ENCODE measurements at regions not wholly inside any gene's neighbourhood (a gene's known extent, or its start where the extent isn't known, plus 50 kb on each side); places are given as distances from the start of the nearest gene placed in this dataset.

DNA sequence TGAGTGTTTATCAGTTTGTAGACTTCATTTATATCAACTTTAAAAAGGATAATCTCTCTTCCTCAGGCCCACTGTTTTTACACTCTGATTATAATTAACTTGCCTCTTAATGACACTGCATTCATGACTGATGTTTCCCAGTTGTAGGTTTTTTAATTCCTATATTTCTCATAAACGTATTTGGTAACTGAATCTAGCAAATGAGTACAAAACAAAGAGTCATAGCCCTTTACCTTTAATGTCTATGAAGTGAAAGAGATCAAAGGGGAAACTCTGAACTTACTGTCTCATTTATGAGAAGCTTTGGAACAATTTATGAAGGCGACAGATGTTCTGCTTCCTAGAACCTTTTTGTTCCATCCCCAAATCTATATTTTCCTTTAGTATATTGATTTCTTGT lies 56.6 kb upstream of the ABCA1 start:
- TF ChIP-seq POLR2A (IDR thresholded peaks at IDR 0.05), result no peak
- TF ChIP-seq, protein P1, sequence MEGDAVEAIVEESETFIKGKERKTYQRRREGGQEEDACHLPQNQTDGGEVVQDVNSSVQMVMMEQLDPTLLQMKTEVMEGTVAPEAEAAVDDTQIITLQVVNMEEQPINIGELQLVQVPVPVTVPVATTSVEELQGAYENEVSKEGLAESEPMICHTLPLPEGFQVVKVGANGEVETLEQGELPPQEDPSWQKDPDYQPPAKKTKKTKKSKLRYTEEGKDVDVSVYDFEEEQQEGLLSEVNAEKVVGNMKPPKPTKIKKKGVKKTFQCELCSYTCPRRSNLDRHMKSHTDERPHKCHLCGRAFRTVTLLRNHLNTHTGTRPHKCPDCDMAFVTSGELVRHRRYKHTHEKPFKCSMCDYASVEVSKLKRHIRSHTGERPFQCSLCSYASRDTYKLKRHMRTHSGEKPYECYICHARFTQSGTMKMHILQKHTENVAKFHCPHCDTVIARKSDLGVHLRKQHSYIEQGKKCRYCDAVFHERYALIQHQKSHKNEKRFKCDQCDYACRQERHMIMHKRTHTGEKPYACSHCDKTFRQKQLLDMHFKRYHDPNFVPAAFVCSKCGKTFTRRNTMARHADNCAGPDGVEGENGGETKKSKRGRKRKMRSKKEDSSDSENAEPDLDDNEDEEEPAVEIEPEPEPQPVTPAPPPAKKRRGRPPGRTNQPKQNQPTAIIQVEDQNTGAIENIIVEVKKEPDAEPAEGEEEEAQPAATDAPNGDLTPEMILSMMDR (IDR thresholded peaks at IDR 0.05), result no peak
- no peak for TF ChIP-seq POLR2AphosphoS5 (IDR thresholded peaks at IDR 0.05)
- no peak overlapping the region for H3K4me3 ChIP-seq
- H3K27me3 ChIP-seq, result no peaks in the 10 kb centered on the region
- DNase-seq (ENCODE audit: low spot score in 2 of 2), result no peak
- H3K27ac ChIP-seq, result no peak overlapping the region
- no peaks in the 10 kb centered on the region for H3K9me3 ChIP-seq
- no peaks in the 10 kb centered on the region for H3K36me3 ChIP-seq
- no peaks in the 10 kb centered on the region for H3K4me1 ChIP-seq
- intact Hi-C loops (cut with DNase I; ENCODE audit: low total_unique reads), result no loop called here

DNA sequence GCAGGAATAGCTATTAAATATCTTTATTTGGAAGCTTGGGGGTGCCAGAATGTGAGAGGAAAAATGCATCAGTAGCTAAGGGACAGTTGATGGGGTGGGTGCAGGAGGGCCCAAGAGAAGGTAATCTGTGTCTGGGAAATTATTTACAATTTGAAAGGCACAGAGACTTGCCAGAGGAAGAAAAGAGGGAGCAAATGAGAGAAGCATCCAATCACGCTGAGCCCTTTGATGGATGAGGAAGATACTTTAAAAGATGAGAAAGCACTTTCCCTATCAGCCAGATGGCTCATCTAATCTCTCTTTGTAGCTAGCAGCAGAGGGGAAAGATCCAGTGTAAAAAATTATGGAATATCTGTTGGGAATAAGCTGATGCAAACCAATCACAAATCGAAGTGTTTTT lies 57.0 kb upstream of the ABCA1 start:
- Histone ChIP-seq H3K27ac (no peak overlapping the region), H3K36me3 (no peaks in the 10 kb centered on the region), H3K4me3 (no peak overlapping the region), H3K27me3 (no peaks in the 10 kb centered on the region), H3K9me3 (no peaks in the 10 kb centered on the region), H3K4me1 (no peaks in the 10 kb centered on the region)
- intact Hi-C loops (cut with DNase I; ENCODE audit: low total_unique reads), result no loop called here
- no peak for DNase-seq (ENCODE audit: low spot score in 2 of 2)
- TF ChIP-seq POLR2A (IDR thresholded peaks at IDR 0.05) (no peak), POLR2AphosphoS5 (IDR thresholded peaks at IDR 0.05) (no peak)
- TF ChIP-seq, protein P1 (IDR thresholded peaks at IDR 0.05), result no peak

- DNase-seq (ENCODE audit: low spot score in 2 of 2), result no peak
- TF ChIP-seq POLR2AphosphoS5 (IDR thresholded peaks at IDR 0.05) (no peak), POLR2A (IDR thresholded peaks at IDR 0.05) (no peak)
- TF ChIP-seq, protein P1 (IDR thresholded peaks at IDR 0.05), result no peak
- no peaks in the 10 kb centered on the region for H3K9me3 ChIP-seq
- peaks cover 0 to 5% of the 10 kb centered on the region in 2 donors for H3K4me1 ChIP-seq
- H3K27ac ChIP-seq, result no peak overlapping the region
- no peak overlapping the region for H3K4me3 ChIP-seq
- intact Hi-C loops (cut with DNase I; ENCODE audit: low total_unique reads), result no loop called here
- no peaks in the 10 kb centered on the region for H3K36me3 ChIP-seq
- no peaks in the 10 kb centered on the region for H3K27me3 ChIP-seq
Measured at GRCh38 chr9:104986096-104986495, 58.1 kb upstream of the ABCA1 start.

GRCh38 chr9:104987743-104988142 lies 59.8 kb upstream of the ABCA1 start:
- DNase-seq (ENCODE audit: low spot score in 2 of 2), result no peak
- no peaks in the 10 kb centered on the region for H3K9me3 ChIP-seq
- no peaks in the 10 kb centered on the region for H3K36me3 ChIP-seq
- intact Hi-C loops (cut with DNase I; ENCODE audit: low total_unique reads), result no loop called here
- no peak overlapping the region for H3K4me3 ChIP-seq
- H3K4me1 ChIP-seq, result peaks cover 0 to 14% of the 10 kb centered on the region in 2 donors
- no peaks in the 10 kb centered on the region for H3K27me3 ChIP-seq
- H3K27ac ChIP-seq, result no peak overlapping the region
- TF ChIP-seq POLR2A (IDR thresholded peaks at IDR 0.05), result no peak
- TF ChIP-seq, protein P1 (IDR thresholded peaks at IDR 0.05), result no peak
- TF ChIP-seq POLR2AphosphoS5 (IDR thresholded peaks at IDR 0.05), result no peak

- Histone ChIP-seq H3K4me3 (no peak overlapping the region), H3K27me3 (no peaks in the 10 kb centered on the region), H3K27ac (no peak overlapping the region), H3K9me3 (no peaks in the 10 kb centered on the region), H3K36me3 (no peaks in the 10 kb centered on the region), H3K4me1 (peaks cover 0 to 14% of the 10 kb centered on the region in 2 donors)
- intact Hi-C loops (cut with DNase I; ENCODE audit: low total_unique reads), result no loop called here
- DNase-seq (ENCODE audit: low spot score in 2 of 2), result no peak
- TF ChIP-seq, protein P1 (IDR thresholded peaks at IDR 0.05), result no peak
- TF ChIP-seq POLR2A (IDR thresholded peaks at IDR 0.05) (no peak), POLR2AphosphoS5 (IDR thresholded peaks at IDR 0.05) (no peak)
Measured at GRCh38 chr9:104988539-104988938, 60.6 kb upstream of the ABCA1 start.
